ENCODE measurements at regions not wholly inside any gene's neighbourhood (a gene's known extent, or its start where the extent isn't known, plus 50 kb on each side); places are given as distances from the start of the nearest gene placed in this dataset.

GRCh38 chr3:94336046-94336753 lies 273.3 kb downstream of the NSUN3 start:
- peak; percentile 67 for TF ChIP-seq CTCF (IDR thresholded peaks at IDR 0.05; ENCODE audit: insufficient read depth, low read depth, low read length, missing control alignments)
- no peak overlapping the region for H3K4me3 ChIP-seq (ENCODE audit: low read length)
- DNase-seq (ENCODE audit: low read depth): peak; percentile 80

- no peak overlapping the region for H3K4me3 ChIP-seq (ENCODE audit: low read length)
- DNase-seq (ENCODE audit: low read depth): no peak
These were observed 282.2 kb downstream of the NSUN3 start for GRCh38 chr3:94345101-94345500.

GRCh38 chr3:94349310-94349878 lies 286.5 kb downstream of the NSUN3 start:
- no peak for TF ChIP-seq CTCF (IDR thresholded peaks at IDR 0.05; ENCODE audit: insufficient read depth, low read depth, low read length, missing control alignments)
- no peak overlapping the region for H3K4me3 ChIP-seq (ENCODE audit: low read length)

More at GRCh38 chr3:94345101-94345500, 282.2 kb downstream of the NSUN3 start:
- no peak for TF ChIP-seq CTCF (IDR thresholded peaks at IDR 0.05; ENCODE audit: insufficient read depth, low read depth, low read length, missing control alignments)

GRCh38 chr3:94356581-94356980 lies 293.7 kb downstream of the NSUN3 start:
- no peak overlapping the region for H3K4me3 ChIP-seq (ENCODE audit: low read length)
- no peak for TF ChIP-seq CTCF (IDR thresholded peaks at IDR 0.05; ENCODE audit: insufficient read depth, low read depth, low read length, missing control alignments)
- no peak for DNase-seq (ENCODE audit: low read depth)

More at GRCh38 chr3:94349310-94349878, 286.5 kb downstream of the NSUN3 start:
- DNase-seq (ENCODE audit: low read depth): no peak

GRCh38 chr3:94359996-94360395 lies 297.1 kb downstream of the NSUN3 start:
- TF ChIP-seq CTCF (IDR thresholded peaks at IDR 0.05; ENCODE audit: insufficient read depth, low read depth, low read length, missing control alignments): no peak
- no peak for DNase-seq (ENCODE audit: low read depth)
- no peak overlapping the region for H3K4me3 ChIP-seq (ENCODE audit: low read length)

- no peak overlapping the region for H3K4me3 ChIP-seq (ENCODE audit: low read length)
- peak; percentile 8 for DNase-seq (ENCODE audit: low read depth)
- no peak for TF ChIP-seq CTCF (IDR thresholded peaks at IDR 0.05; ENCODE audit: insufficient read depth, low read depth, low read length, missing control alignments)
These were observed 298.1 kb downstream of the NSUN3 start for GRCh38 chr3:94360987-94361386.

GRCh38 chr3:94362393-94362792 lies 299.5 kb downstream of the NSUN3 start:
- H3K4me3 ChIP-seq (ENCODE audit: low read length): no peak overlapping the region
- TF ChIP-seq CTCF (IDR thresholded peaks at IDR 0.05; ENCODE audit: insufficient read depth, low read depth, low read length, missing control alignments): no peak
- peak; percentile 26 for DNase-seq (ENCODE audit: low read depth)

All from epithelial cell of esophagus (primary cell).